WERI-Rb-1 (cell line): ENCODE measurements at regions not wholly inside any gene's neighbourhood (a gene's known extent, or its start where the extent isn't known, plus 50 kb on each side); places are given as distances from the start of the nearest gene placed in this dataset.

Source experiments
- DNase-seq: peaks from one replicate; pipeline ENCODE4 v3.0.0-alpha.2; 2020
- H3K27ac ChIP-seq: fragments of 250-450 bp; sonication (Bioruptor Pico); 2 replicates; pipeline ENCODE4 v1.5.1; 2020; ENCODE audit warnings: mild to moderate bottlenecking, moderate library complexity
- H3K27me3 ChIP-seq: fragments of 250-450 bp; sonication (Bioruptor Pico); 2 replicates; pipeline ENCODE4 v1.5.1; 2021; ENCODE audit warnings: mild to moderate bottlenecking, low read depth, moderate library complexity; ENCODE audit not compliant: insufficient read depth, severe bottlenecking
- H3K36me3 ChIP-seq: fragments of 250-450 bp; sonication (Bioruptor Pico); 2 replicates; pipeline ENCODE4 v1.5.1; 2020; ENCODE audit warnings: mild to moderate bottlenecking, moderate library complexity
- H3K4me3 ChIP-seq: 2 replicates; pipeline ENCODE4 v1.5.1; 2011; ENCODE audit warnings: low read depth, mild to moderate bottlenecking, control low read depth, low read length
- H3K9me3 ChIP-seq: fragments of 250-450 bp; sonication (Bioruptor Pico); 2 replicates; pipeline ENCODE4 v1.5.1; 2021; ENCODE audit warnings: mild to moderate bottlenecking, moderate library complexity; ENCODE audit not compliant: severe bottlenecking
- TF ChIP-seq, protein P1 (sequence below): IDR thresholded peaks from 2 replicates; pipeline ENCODE4 v1.5.1; 2011; ENCODE audit warnings: low read depth, mild to moderate bottlenecking, control low read depth, inconsistent platforms, low read length

DNA sequence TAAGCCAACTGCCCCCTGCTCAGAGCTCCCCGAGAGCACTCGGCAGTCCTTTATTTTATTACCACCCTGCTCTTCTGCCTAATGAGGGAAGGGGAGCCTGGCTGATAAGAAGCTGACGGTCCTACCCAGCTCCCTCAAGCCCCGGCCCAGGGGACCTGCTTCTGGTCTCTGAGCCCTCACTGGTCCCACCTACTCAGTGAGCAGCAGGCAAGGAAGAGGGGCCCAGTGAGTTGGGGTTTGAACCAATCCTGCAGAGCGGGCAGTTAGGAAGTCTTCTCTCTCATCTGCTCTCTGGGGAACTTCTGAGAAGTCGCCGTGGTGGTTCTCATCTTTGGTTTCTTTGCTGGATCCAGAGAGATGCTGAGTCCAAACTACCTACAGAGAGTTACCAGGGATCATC is 218.9 kb downstream of the NDUFA10 start:
- Histone ChIP-seq H3K27ac (no peak overlapping the region), H3K9me3 (no peaks in the 10 kb centered on the region), H3K36me3 (no peaks in the 10 kb centered on the region), H3K27me3 (peaks cover 22% of the 10 kb centered on the region), H3K4me3 (no peak overlapping the region)
- TF ChIP-seq, protein P1, sequence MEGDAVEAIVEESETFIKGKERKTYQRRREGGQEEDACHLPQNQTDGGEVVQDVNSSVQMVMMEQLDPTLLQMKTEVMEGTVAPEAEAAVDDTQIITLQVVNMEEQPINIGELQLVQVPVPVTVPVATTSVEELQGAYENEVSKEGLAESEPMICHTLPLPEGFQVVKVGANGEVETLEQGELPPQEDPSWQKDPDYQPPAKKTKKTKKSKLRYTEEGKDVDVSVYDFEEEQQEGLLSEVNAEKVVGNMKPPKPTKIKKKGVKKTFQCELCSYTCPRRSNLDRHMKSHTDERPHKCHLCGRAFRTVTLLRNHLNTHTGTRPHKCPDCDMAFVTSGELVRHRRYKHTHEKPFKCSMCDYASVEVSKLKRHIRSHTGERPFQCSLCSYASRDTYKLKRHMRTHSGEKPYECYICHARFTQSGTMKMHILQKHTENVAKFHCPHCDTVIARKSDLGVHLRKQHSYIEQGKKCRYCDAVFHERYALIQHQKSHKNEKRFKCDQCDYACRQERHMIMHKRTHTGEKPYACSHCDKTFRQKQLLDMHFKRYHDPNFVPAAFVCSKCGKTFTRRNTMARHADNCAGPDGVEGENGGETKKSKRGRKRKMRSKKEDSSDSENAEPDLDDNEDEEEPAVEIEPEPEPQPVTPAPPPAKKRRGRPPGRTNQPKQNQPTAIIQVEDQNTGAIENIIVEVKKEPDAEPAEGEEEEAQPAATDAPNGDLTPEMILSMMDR: no peak
- DNase-seq: no peak

DNA sequence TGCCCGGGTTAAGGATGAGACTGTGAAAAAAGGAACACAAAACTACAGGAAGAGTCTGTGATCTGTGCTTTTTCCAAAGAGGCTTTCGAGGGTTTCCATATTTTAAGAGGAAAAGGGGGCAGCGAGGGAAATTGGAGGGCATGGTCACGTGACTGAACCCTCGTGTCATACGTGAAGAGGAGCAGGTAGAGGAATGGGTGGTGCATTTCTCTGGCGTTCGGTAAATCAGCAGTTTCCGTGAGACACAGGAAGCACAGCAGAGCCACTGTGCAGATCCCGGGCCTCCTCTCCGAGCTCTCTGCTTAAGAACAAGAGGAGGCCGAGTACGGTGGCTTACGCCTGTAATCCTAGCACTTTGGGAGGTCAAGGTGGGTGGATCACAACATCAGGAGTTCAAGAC is 219.7 kb downstream of the NDUFA10 start:
- peaks cover 22% of the 10 kb centered on the region for H3K27me3 ChIP-seq
- H3K4me3 ChIP-seq: no peak overlapping the region
- no peak overlapping the region for H3K27ac ChIP-seq
- no peak for DNase-seq
- no peaks in the 10 kb centered on the region for H3K36me3 ChIP-seq
- TF ChIP-seq, protein P1: no peak
- H3K9me3 ChIP-seq: no peaks in the 10 kb centered on the region

- H3K27me3 ChIP-seq: peaks cover 22% of the 10 kb centered on the region
- no peak overlapping the region for H3K27ac ChIP-seq
- H3K4me3 ChIP-seq: no peak overlapping the region
- no peak for DNase-seq
- H3K9me3 ChIP-seq: no peaks in the 10 kb centered on the region
- no peaks in the 10 kb centered on the region for H3K36me3 ChIP-seq
- TF ChIP-seq, protein P1: no peak
These were observed 220.2 kb downstream of the NDUFA10 start for GRCh38 chr2:239805043-239805329.

DNA sequence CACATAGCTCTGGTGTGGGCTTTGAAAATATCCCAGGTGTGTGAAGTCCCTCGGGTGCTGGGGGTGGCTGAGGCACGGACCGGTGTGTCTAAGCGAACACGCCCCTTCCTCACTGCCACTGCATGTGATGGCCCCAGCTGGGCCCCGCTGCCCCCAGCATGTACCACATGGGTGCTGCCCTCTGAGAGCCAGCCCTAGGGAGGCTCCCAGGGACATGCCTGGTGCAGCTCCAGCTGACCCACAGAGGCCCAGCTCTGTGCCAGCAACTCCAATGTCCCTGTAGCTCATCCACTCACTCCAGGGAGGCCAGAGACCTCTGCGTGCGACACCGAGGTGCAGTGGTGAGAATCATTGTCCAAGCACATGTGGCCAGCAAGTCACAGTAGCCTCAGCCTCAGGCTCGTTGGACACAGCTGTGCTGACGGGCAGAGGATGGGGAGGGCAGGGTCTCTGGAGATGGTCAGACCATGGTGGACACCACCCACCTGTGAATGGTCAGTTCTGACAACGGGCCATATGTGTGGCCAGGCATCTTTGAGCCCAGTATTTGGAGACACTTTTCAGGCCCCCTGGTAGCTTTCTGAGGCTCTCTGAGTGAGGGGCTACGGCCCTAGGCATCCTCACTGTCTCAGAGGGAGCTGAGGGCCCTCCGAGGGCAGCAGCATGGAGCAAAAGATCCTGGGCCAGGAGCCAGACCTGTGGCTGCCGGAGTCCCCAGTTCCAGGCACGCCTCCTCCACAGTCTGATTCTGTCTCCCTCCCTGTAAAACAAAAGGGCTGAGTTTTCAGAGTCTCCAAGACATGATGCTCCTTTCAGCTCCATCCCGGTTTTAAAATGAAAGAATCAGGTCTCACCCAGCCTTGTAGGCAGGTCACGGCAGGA is 220.7 kb downstream of the NDUFA10 start:
- peaks cover 24% of the 10 kb centered on the region for H3K27me3 ChIP-seq
- peak; percentile 3 for DNase-seq
- TF ChIP-seq, protein P1: no peak

GRCh38 chr2:239803766-239804115 is 221.4 kb downstream of the NDUFA10 start:
- Histone ChIP-seq H3K4me3 (no peak overlapping the region), H3K27ac (no peak overlapping the region), H3K9me3 (no peaks in the 10 kb centered on the region), H3K27me3 (peaks cover 21% of the 10 kb centered on the region), H3K36me3 (no peaks in the 10 kb centered on the region)
- no peak for DNase-seq
- TF ChIP-seq, protein P1: no peak

More for the DNA sequence above, 220.7 kb downstream of the NDUFA10 start:
- Histone ChIP-seq H3K36me3 (no peaks in the 10 kb centered on the region), H3K27ac (no peak overlapping the region), H3K4me3 (no peak overlapping the region), H3K9me3 (no peaks in the 10 kb centered on the region)
